ENCODE measurements at regions not wholly inside any gene's neighbourhood (a gene's known extent, or its start where the extent isn't known, plus 50 kb on each side); places are given as distances from the start of the nearest gene placed in this dataset.
A peak's percentile ranks its signal among the peaks of the same experiment; 100 is the strongest.

DNA sequence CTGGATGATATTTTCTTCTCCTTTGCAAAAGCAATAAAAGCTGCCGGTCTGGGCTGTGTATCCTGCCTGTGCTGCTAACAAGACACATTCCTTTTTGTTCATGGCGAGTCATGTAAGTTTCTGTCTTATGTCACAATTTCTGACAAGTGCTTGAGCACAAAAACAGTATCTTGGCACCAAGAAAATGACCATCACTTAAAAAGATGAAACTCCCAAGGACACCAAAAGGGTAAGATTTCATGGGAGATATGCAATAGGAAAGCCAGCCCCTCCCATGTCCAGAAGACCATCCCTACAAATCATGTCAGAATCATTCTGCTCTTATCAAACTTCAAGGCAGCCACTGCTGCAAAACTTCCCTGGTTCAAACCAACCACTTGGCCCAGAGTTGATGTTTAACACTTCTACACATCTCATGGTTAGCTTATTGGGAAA, 375.4 kb upstream of the ZNF507 start:
- ATAC-seq: no peak
- 40 to 51% methylated on average over 1 to 2 of the region's 2 CpGs for whole genome bisulfite sequencing, 2 donors (ENCODE audit: low coverage in 1 of 2)
- Histone ChIP-seq H3K4me3 (no peak overlapping the region), H3K4me1 (peaks cover 0 to 21% (median 0%) of the 10 kb centered on the region in 3 donors), H3K36me3 (no peaks in the 10 kb centered on the region), H3K9me3 (no peaks in the 10 kb centered on the region), H3K27me3 (no peaks in the 10 kb centered on the region), H3K27ac (peak overlapping the region in 1 of 4 donors; percentile 44)
- TF ChIP-seq, protein P1, sequence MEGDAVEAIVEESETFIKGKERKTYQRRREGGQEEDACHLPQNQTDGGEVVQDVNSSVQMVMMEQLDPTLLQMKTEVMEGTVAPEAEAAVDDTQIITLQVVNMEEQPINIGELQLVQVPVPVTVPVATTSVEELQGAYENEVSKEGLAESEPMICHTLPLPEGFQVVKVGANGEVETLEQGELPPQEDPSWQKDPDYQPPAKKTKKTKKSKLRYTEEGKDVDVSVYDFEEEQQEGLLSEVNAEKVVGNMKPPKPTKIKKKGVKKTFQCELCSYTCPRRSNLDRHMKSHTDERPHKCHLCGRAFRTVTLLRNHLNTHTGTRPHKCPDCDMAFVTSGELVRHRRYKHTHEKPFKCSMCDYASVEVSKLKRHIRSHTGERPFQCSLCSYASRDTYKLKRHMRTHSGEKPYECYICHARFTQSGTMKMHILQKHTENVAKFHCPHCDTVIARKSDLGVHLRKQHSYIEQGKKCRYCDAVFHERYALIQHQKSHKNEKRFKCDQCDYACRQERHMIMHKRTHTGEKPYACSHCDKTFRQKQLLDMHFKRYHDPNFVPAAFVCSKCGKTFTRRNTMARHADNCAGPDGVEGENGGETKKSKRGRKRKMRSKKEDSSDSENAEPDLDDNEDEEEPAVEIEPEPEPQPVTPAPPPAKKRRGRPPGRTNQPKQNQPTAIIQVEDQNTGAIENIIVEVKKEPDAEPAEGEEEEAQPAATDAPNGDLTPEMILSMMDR (IDR thresholded peaks at IDR 0.05): no peak
- TF ChIP-seq POLR2AphosphoS5 (IDR thresholded peaks at IDR 0.05): peak; percentile 54
- TF ChIP-seq EP300 (IDR thresholded peaks at IDR 0.05): no peak
- no peak for TF ChIP-seq POLR2A (IDR thresholded peaks at IDR 0.05)

DNA sequence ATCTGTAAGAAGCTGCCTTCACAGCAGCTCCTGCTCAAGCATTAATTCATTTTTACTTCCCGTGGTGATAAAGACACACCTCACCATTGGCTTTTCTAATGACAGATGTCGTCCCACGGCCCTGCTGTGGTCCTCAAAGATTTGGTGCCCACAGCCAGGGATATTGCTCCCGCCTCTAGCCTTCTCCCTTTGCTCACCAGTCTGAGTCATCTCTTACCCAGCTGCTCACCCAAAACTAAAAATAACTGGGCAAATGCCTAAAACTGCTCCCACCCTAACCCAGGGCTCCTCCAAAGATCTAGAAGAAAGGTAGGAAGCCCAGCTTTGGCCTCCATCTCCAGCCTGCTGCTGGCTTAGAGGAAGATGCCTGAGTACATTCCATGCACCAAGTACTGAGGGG, 371.1 kb upstream of the ZNF507 start:
- H3K4me3 ChIP-seq: no peak overlapping the region
- 100% methylated on average over 2 of the region's 4 CpGs; no CpG with 5 or more reads in 1 of the 2 donors for WGBS, 2 donors (ENCODE audit: low coverage in 1 of 2)
- H3K4me1 ChIP-seq: peaks cover 0 to 7% (median 0%) of the 10 kb centered on the region in 3 donors
- H3K27ac ChIP-seq: no peak overlapping the region
- ATAC-seq: no peak
- no peaks in the 10 kb centered on the region for H3K9me3 ChIP-seq
- no peaks in the 10 kb centered on the region for H3K27me3 ChIP-seq
- H3K36me3 ChIP-seq: no peaks in the 10 kb centered on the region
- TF ChIP-seq, protein P1 (IDR thresholded peaks at IDR 0.05): no peak
- TF ChIP-seq POLR2A (IDR thresholded peaks at IDR 0.05) (no peak), EP300 (IDR thresholded peaks at IDR 0.05) (no peak), POLR2AphosphoS5 (IDR thresholded peaks at IDR 0.05) (no peak)

DNA sequence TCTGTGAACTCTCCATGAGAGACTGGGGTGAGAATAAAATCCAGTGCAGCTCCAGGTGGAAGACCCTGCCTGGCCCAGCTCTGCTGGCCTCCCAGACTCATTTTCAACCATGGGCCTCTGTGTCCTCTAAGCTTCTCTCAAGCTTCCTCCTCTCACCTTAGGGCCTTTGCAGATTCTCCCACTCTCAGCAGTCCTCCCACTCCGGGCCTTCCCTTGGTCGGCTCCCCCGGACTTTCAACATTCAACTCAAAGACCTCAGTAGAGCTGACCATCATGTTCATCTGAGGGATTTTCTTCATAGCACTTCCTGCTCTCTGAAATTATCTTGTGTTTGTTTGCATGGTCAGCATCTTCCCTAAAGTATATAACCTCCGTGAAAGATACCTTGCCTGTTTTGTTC, 370.5 kb upstream of the ZNF507 start:
- Histone ChIP-seq H3K4me3 (no peak overlapping the region), H3K4me1 (peaks cover 0 to under 1% (median 0%) of the 10 kb centered on the region in 3 donors), H3K27ac (no peak overlapping the region), H3K9me3 (no peaks in the 10 kb centered on the region), H3K27me3 (no peaks in the 10 kb centered on the region), H3K36me3 (no peaks in the 10 kb centered on the region)
- no peak for ATAC-seq
- 91 to 100% methylated on average over 4 of the region's 4 CpGs for WGBS, 2 donors (ENCODE audit: low coverage in 1 of 2)
- no peak for TF ChIP-seq POLR2AphosphoS5 (IDR thresholded peaks at IDR 0.05)
- no peak for TF ChIP-seq POLR2A (IDR thresholded peaks at IDR 0.05)
- TF ChIP-seq, protein P1 (IDR thresholded peaks at IDR 0.05): no peak
- TF ChIP-seq EP300 (IDR thresholded peaks at IDR 0.05): no peak

DNA sequence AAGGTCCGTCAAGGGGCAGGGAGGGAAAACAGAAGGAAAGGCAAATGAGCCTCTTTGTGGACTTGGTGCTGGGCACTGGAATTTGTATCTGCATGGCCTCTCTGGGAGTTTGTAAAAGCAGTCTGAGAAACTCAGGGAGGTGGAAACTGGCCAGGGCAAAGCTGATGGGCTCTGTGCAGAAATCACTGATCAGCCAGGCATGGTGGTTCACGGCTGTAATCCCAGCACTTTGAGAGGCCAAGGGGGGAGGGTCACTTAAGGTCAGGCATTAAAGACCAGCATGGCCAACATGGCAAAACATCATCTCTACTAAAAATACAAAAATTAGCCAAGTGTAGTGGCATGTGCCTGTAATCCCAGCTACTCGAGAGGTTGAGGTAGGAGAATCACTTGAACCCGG, 369.9 kb upstream of the ZNF507 start:
- H3K4me1 ChIP-seq: no peaks in the 10 kb centered on the region
- WGBS, 2 donors (ENCODE audit: low coverage in 1 of 2): 96 to 100% methylated on average over 2 to 3 of the region's 4 CpGs
- TF ChIP-seq EP300 (IDR thresholded peaks at IDR 0.05) (no peak), POLR2A (IDR thresholded peaks at IDR 0.05) (no peak), POLR2AphosphoS5 (IDR thresholded peaks at IDR 0.05) (no peak)
- TF ChIP-seq, protein P1 (IDR thresholded peaks at IDR 0.05): no peak
- H3K9me3 ChIP-seq: no peaks in the 10 kb centered on the region
- ATAC-seq: no peak
- no peak overlapping the region for H3K27ac ChIP-seq
- no peak overlapping the region for H3K4me3 ChIP-seq
- no peaks in the 10 kb centered on the region for H3K36me3 ChIP-seq
- H3K27me3 ChIP-seq: no peaks in the 10 kb centered on the region

- no peaks in the 10 kb centered on the region for H3K36me3 ChIP-seq
- TF ChIP-seq POLR2AphosphoS5 (IDR thresholded peaks at IDR 0.05) (no peak), POLR2A (IDR thresholded peaks at IDR 0.05) (no peak), EP300 (IDR thresholded peaks at IDR 0.05) (no peak)
- TF ChIP-seq, protein P1 (IDR thresholded peaks at IDR 0.05): no peak
- no peak overlapping the region for H3K27ac ChIP-seq
- H3K4me3 ChIP-seq: no peak overlapping the region
- no peak for ATAC-seq
- no peaks in the 10 kb centered on the region for H3K9me3 ChIP-seq
- no peaks in the 10 kb centered on the region for H3K4me1 ChIP-seq
- no peaks in the 10 kb centered on the region for H3K27me3 ChIP-seq
- 90 to 97% methylated on average over 5 to 6 of the region's 6 CpGs for WGBS, 2 donors (ENCODE audit: low coverage in 1 of 2)
Observed at GRCh38 chr19:31976775-31977536, 368.5 kb upstream of the ZNF507 start.

All from gastroesophageal sphincter (tissue), 4 donors.